Adipose tissue (tissue), 3 donors: ENCODE measurements at regions not wholly inside any gene's neighbourhood (a gene's known extent, or its start where the extent isn't known, plus 50 kb on each side); places are given as distances from the start of the nearest gene placed in this dataset.

ENCODE experiments used
- H3K27ac ChIP-seq: one replicate; pipeline ENCODE4 v1.5.1; 2013; ENCODE audit warnings: low read depth, low read length
- WGBS, 3 donors: extraction: QIAGEN DNeasy Blood & Tissue Kit; methylation state at CpG; one replicate each; pipeline ENCODE4 v1.1.7; 2013; 5-methylcytosine and 5-hydroxymethylcytosine counted together
- donor health status: healthy with polysubstance abuse.
- donor health status: Bipolar disorder and iron deficiency.
- donor health status: healthy.

- no peak overlapping the region for H3K27ac ChIP-seq
These were observed 145.8 kb downstream of the TRIB2 start for GRCh38 chr2:12862541-12862940.

- WGBS, 3 donors = 89 to 96% (median 94%) methylated on average over 2 of the region's 2 CpGs
- H3K27ac ChIP-seq = no peak overlapping the region
These were observed 147.2 kb downstream of the TRIB2 start for GRCh38 chr2:12863937-12864336.

GRCh38 chr2:12867631-12868287, 151.0 kb downstream of the TRIB2 start:
- no peak overlapping the region for H3K27ac ChIP-seq
- WGBS, 3 donors = 76 to 94% (median 93%) methylated on average over 5 of the region's 5 CpGs

GRCh38 chr2:12870692-12871091, 154.0 kb downstream of the TRIB2 start:
- WGBS, 3 donors = 78 to 100% (median 93%) methylated on average over 1 of the region's 1 CpG

GRCh38 chr2:12871694-12872315, 155.1 kb downstream of the TRIB2 start:
- no peak overlapping the region for H3K27ac ChIP-seq
- 88 to 94% (median 89%) methylated on average over 6 of the region's 6 CpGs for WGBS, 3 donors

More at GRCh38 chr2:12870692-12871091, 154.0 kb downstream of the TRIB2 start:
- H3K27ac ChIP-seq = no peak overlapping the region

GRCh38 chr2:12877761-12878160, 161.0 kb downstream of the TRIB2 start:
- WGBS, 3 donors = 87 to 92% (median 91%) methylated on average over 2 of the region's 2 CpGs
- H3K27ac ChIP-seq = no peak overlapping the region

- WGBS, 3 donors = 72 to 88% (median 75%) methylated on average over 1 of the region's 1 CpG
These were observed 162.9 kb downstream of the TRIB2 start for GRCh38 chr2:12879649-12880048.

GRCh38 chr2:12881952-12882351, 165.2 kb downstream of the TRIB2 start:
- H3K27ac ChIP-seq = no peak overlapping the region
- WGBS, 3 donors = 86 to 97% (median 89%) methylated on average over 7 of the region's 7 CpGs

More at GRCh38 chr2:12879649-12880048, 162.9 kb downstream of the TRIB2 start:
- no peak overlapping the region for H3K27ac ChIP-seq

- H3K27ac ChIP-seq = no peak overlapping the region
- WGBS, 3 donors = 46 to 65% (median 65%) methylated on average over 2 of the region's 2 CpGs
These were observed 165.7 kb downstream of the TRIB2 start for GRCh38 chr2:12882393-12882792.

GRCh38 chr2:12883906-12884305, 167.2 kb downstream of the TRIB2 start:
- H3K27ac ChIP-seq = no peak overlapping the region
- 58 to 75% (median 69%) methylated on average over 2 of the region's 2 CpGs for WGBS, 3 donors

GRCh38 chr2:12884713-12885282, 168.1 kb downstream of the TRIB2 start:
- H3K27ac ChIP-seq = no peak overlapping the region
- 47 to 69% (median 51%) methylated on average over 7 of the region's 7 CpGs for WGBS, 3 donors

GRCh38 chr2:12890066-12890465, 173.3 kb downstream of the TRIB2 start:
- no peak overlapping the region for H3K27ac ChIP-seq
- WGBS, 3 donors = 78 to 92% (median 84%) methylated on average over 4 of the region's 4 CpGs

- H3K27ac ChIP-seq = no peak overlapping the region
- 87 to 92% (median 90%) methylated on average over 6 of the region's 6 CpGs for WGBS, 3 donors
These were observed 173.8 kb downstream of the TRIB2 start for GRCh38 chr2:12890481-12890991.

- 81 to 90% (median 84%) methylated on average over 2 of the region's 2 CpGs for WGBS, 3 donors
- no peak overlapping the region for H3K27ac ChIP-seq
These were observed 178.3 kb downstream of the TRIB2 start for GRCh38 chr2:12895017-12895416.

- H3K27ac ChIP-seq = no peak overlapping the region
- 58 to 73% (median 62%) methylated on average over 4 of the region's 4 CpGs for WGBS, 3 donors
These were observed 179.7 kb downstream of the TRIB2 start for GRCh38 chr2:12896318-12896982.

GRCh38 chr2:12897181-12897580, 180.4 kb downstream of the TRIB2 start:
- WGBS, 3 donors = 21 to 54% (median 40%) methylated on average over 1 of the region's 1 CpG
- H3K27ac ChIP-seq = no peak overlapping the region

GRCh38 chr2:12903272-12903671, 186.5 kb downstream of the TRIB2 start:
- WGBS, 3 donors = 85 to 89% (median 88%) methylated on average over 2 of the region's 2 CpGs
- H3K27ac ChIP-seq = no peak overlapping the region

- H3K27ac ChIP-seq = no peak overlapping the region
- 87 to 93% (median 90%) methylated on average over 2 of the region's 2 CpGs for WGBS, 3 donors
These were observed 193.7 kb downstream of the TRIB2 start for GRCh38 chr2:12910431-12910830.

- WGBS, 3 donors = 74 to 89% (median 82%) methylated on average over 1 of the region's 1 CpG
- no peak overlapping the region for H3K27ac ChIP-seq
These were observed 199.1 kb downstream of the TRIB2 start for GRCh38 chr2:12915787-12916186.
